Anterior cingulate cortex (tissue), 58 donors: ENCODE measurements at regions not wholly inside any gene's neighbourhood (a gene's known extent, or its start where the extent isn't known, plus 50 kb on each side); places are given as distances from the start of the nearest gene placed in this dataset.

ENCODE experiments used
- DNase-seq, 58 donors: peaks; one replicate each; lab custom pipeline; 2025; lab: John Stamatoyannopoulos, UW

- no peak for DNase-seq
These were observed 100.7 kb downstream of the ASB7 start for GRCh38 chr15:100703032-100703578.

DNA sequence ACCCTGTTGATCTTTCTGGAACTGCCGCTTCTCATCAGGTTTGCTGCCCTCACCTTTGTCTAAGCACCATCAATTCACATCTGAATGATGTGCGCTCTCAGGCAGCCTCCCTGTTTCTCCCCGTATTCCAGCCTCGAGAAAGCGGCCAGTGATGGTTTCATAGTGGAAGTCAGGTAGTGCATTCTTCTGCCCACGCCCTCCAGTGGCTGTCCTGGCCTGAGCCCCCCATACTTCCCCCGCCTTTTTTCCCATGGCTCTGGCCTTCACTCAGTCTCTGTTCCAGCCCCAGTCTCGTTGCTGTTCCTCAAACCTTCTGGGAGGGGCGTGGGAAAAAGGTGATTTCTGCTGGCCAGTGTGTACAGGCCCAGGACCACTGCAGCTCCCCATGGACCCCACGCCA lies 101.3 kb downstream of the ASB7 start:
- DNase-seq, result no peak

GRCh38 chr15:100704281-100705055 lies 102.1 kb downstream of the ASB7 start:
- no peak for DNase-seq

GRCh38 chr15:100705065-100705464 lies 102.7 kb downstream of the ASB7 start:
- DNase-seq, result no peak

DNA sequence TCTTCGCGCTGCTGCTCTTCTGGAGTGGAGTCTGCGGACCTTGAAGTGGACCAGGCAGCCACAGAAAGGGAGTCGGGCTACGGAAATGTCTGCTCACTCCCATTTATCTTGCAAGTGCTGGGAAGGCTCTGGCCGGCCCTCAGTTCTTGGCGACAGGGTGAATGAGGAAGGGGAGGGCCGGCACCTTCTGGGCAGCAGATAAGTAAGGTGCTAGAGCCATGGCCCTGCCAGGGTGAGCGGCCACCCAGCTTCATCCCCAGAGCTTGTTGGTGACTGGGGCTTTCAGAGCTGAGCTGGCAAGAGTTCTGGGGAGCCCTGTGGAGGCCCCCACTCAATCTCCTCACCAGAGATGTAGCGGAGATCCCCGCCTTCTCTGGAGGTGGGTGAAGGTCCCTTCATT lies 103.5 kb downstream of the ASB7 start:
- DNase-seq, result no peak

DNA sequence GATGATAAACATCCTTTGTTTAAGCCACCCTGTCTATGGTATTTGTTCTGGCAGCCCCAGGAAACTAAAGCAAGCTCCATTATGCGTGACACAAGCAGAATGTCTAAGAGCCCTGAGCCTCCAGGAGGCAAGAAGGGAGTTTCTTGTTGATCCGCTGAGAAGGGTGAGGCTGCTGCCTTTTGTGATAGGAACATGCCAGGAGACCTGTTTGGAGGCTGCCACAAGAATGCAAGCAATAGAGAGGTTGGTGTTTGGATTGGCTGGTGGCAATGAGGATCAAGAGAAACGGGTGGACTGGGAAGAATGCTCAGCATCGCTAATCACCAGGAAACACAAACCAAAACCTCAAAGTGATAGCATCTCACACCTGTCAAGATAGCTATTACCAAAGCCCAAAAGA lies 104.8 kb downstream of the ASB7 start:
- no peak for DNase-seq

- no peak for DNase-seq
These were observed 106.5 kb downstream of the ASB7 start for GRCh38 chr15:100708916-100709315.

- DNase-seq, result peak in 1 of 58 donors; percentile 62
These were observed 107.8 kb downstream of the ASB7 start for GRCh38 chr15:100710222-100710621.

- DNase-seq, result no peak
These were observed 108.5 kb downstream of the ASB7 start for GRCh38 chr15:100710744-100711515.

- DNase-seq, result no peak
These were observed 109.2 kb downstream of the ASB7 start for GRCh38 chr15:100711516-100712021.

DNA sequence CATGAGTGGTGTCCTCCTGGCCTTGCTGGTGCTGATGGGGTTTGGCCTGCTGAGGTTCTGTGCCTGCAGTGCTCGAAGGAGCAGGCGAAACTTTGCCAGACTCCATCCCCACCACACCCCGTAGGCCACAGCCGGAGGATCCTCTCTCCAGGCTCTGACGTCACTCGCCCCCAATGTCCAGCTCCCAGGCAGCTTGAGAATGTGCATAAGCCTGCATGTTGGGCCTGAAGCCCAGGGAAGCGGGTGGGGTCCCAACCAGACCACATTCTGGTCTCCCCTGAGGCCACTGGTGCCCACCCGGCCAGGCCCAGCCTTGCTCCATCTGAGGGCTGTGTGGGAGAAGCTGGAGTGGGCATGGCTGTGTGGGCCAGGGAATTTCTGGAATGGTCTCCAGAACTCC lies 109.8 kb downstream of the ASB7 start:
- DNase-seq, result no peak

DNA sequence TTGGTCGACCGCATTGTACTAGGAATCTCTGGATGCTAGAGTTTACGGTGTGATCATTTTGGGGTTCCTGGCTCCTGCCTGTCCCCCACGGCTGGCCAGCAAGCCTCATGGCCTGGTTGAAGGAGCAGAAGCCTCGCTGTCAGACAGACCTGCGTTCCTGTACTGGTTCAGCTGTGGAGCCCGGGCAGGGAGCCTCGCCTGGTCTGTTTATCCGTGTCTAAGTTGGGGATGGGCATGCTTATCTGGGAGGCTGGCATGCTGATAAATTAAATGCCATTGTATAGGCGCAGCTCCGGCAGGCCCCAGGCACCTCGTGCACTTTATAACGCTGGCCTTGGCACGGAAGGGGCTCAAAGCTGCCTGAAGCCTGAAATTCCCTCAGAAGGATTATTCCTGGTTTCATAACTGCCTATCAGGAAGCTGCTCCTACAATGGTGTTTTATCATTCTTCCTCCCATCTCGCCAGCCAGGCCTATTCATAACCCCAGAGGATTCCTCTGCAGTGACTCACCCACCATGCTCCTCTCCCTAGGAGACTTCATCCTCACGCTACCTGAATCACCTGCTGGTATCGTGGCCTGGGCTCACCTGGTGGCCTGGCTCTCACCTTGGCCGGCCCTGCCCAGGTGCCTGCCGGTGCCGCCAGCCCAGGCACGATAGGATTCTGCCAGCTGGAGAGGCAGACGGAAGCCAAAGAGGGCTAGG lies 110.9 kb downstream of the ASB7 start:
- DNase-seq, result no peak

DNA sequence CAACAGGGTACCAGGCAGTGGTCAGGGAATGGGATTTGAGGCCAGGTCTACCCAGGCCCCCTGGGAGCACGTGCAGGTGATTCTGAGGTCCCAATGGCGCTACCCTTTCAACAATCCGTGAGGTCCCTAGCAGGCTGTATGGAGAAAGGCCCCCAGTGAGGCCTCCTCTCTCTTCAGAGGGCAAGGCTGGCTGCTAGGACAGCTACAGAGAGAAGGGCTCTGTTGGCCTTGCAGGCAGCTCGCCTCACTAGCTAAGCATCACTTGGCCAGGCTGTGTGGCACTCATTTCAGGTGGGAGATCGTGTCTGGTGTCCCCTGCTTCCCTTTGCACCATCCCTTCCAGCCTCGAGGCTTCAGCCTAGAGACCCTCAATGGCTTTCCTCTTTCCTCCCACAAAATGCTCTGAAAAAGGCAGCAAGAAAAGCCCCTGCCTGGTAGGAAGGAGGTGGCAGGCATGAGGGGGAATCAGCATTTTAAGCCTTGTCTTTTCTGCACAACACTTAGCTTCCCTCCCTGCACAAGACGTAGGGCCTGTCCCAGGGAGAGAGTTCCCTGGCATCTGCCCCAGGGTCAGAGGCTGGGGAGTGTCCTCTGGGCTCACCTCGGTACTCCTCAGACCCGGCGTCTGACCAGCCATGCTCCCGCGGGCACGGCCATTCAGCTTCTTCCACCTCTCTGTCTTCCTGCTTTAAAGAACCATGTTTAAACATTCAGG lies 111.8 kb downstream of the ASB7 start:
- DNase-seq, result no peak

DNA sequence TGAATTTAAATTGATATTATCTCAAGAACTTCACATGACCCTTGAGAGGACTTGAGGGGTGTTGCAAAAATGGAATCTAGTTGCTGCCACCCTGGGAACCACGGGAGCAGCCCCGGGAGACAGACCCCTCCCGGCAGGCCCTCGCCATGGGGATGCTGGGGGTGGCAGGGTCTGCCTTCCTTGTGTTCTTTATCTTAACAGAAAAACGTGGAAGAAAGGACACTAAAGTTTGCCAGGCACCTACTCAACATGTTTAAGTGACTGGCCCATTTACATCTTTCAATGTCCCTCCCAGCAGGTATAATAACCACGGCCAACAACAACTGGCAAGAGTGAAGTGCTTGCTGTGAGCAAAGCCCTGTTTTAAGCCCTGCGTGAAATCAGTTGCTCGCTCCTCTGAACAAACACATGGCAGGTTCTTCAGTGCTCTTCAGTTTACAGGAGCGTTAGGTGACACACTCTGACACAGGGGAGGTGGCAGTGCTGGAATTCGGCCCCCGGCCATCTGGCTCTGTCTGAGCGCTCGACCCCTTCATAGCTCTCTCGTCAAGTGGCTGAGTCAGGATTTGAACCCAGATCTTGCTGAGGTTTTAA lies 112.5 kb downstream of the ASB7 start:
- DNase-seq, result no peak

DNA sequence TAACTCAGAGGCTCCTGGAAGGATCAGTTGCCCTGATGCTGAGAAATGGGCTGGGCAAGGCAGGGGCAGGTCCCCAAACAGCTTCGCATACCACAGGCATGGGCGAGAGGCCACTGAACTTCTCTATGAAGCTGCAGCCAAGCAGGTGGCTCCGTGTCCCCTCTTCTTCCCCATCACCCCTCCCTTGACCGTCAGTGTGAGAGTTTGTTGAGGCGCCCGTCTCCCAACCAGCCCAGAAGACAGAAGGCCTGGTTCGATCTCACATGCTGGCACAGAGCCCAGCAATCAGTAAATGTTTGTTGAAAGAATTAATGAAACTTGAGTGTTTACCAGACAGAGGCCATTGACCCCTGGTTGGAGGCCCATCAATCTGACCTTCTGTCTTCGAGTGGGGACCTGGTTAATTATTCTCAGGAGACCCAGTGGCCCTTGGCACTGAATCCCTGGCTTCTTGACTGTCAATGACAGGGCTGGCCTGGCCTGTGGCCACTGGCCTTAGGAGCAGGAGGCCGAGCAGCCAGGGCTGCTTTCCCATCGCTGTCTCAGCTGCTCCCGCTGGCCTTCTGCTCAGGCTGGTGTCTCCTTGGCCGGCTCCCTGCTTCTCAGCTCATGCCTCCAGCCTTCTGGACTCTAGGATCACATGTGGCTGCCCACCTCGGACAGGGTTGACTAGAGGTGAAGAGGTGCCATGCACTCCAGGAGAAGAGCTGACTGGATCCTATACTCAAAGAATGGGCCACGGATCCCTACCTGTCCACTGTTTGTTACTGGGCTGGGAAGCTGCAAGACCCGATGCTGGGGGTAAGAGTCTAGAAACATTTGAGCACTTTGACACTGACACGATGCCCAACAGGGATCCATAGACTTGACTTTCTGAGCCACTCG lies 113.4 kb downstream of the ASB7 start:
- DNase-seq, result peak in 1 of 58 donors; percentile 8

- DNase-seq, result no peak
These were observed 114.2 kb downstream of the ASB7 start for GRCh38 chr15:100716456-100717085.

DNA sequence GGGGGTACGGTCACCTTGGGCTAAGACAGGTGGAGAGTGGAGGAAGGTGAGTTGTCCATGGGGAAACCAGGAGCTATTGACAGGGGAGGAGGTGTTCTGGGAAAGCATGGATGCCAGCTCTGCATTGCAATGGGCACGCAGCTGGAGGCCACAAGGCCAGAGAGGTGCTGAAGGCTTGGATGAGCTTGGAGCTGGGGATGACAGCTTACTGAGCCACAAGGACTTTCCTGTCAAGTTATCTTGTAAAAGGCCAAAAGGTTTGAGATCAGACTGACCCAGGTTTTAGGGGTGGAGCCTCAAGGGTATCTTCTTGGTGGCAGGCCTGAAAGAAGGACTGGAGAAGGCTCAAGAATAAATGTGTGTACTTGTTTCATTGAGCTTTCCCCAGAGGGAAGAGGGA lies 115.2 kb downstream of the ASB7 start:
- DNase-seq, result no peak
